CD4-positive, CD25-positive, alpha-beta regulatory T cell (primary cell): ENCODE measurements at regions not wholly inside any gene's neighbourhood (a gene's known extent, or its start where the extent isn't known, plus 50 kb on each side); places are given as distances from the start of the nearest gene placed in this dataset.

ENCODE experiments used
- ATAC-seq, 2 donors: fragments of 150-1000 bp; cut with Tn5 transposase; one replicate each; pipeline ENCODE4 v1.10.0; 2021; ENCODE audit warnings: low read depth in 2 of 2, moderate number of reproducible peaks in 2 of 2, moderate library complexity in 1 of 2
- DNase-seq, 3 donors: peaks; one replicate each; pipeline versions ENCODE4 v3.0.0 to v3.0.0-alpha.2; 2012 to 2022; ENCODE audit warnings: mixed read lengths in 1 of 3
- H3K27ac ChIP-seq: one replicate; pipeline ENCODE4 v1.7.0; 2013; ENCODE audit warnings: mild to moderate bottlenecking, low read length; ENCODE audit not compliant: insufficient read depth, poor library complexity, severe bottlenecking
- H3K27me3 ChIP-seq: one replicate; pipeline ENCODE4 v1.7.0; 2013; ENCODE audit warnings: low read length; ENCODE audit not compliant: control insufficient read depth, insufficient read depth
- H3K36me3 ChIP-seq: one replicate; pipeline ENCODE4 v1.7.0; 2013; ENCODE audit warnings: mild to moderate bottlenecking, low read length, moderate library complexity; ENCODE audit not compliant: control insufficient read depth, insufficient read depth
- H3K4me1 ChIP-seq: 2 replicates; pipeline ENCODE4 v1.7.0; 2013; ENCODE audit warnings: mild to moderate bottlenecking, low read length; ENCODE audit not compliant: insufficient read depth, control insufficient read depth, poor library complexity, severe bottlenecking
- H3K4me3 ChIP-seq: one replicate; pipeline ENCODE4 v1.7.0; 2013; ENCODE audit warnings: low read depth, mild to moderate bottlenecking, low read length, moderate library complexity
- H3K9me3 ChIP-seq, 2 experiments: 1 replicate in 1 of 2; 2 replicates in 1 of 2; pipeline ENCODE4 v1.7.0; 2013; ENCODE audit warnings: low read length in 2 of 2, mild to moderate bottlenecking in 1 of 2, moderate library complexity in 1 of 2; ENCODE audit not compliant: control insufficient read depth in 2 of 2
- H3K27ac Mint-ChIP-seq, 3 donors: one replicate each; pipeline ENCODE4 v1.8.0; 2020 to 2022; ENCODE audit warnings: mild to moderate bottlenecking in 3 of 3, mixed read lengths in 3 of 3, moderate library complexity in 2 of 3
- H3K27me3 Mint-ChIP-seq: one replicate; pipeline ENCODE4 v1.8.0; 2022; ENCODE audit warnings: mild to moderate bottlenecking, mixed read lengths
- H3K36me3 Mint-ChIP-seq: one replicate; pipeline ENCODE4 v1.8.0; 2020; ENCODE audit warnings: mixed read lengths
- H3K4me1 Mint-ChIP-seq, 4 donors: one replicate each; pipeline ENCODE4 v1.8.0; 2020 to 2022; ENCODE audit warnings: mixed read lengths in 4 of 4, mild to moderate bottlenecking in 1 of 4
- H3K4me3 Mint-ChIP-seq, 4 donors: one replicate each; pipeline ENCODE4 v1.8.0; 2020 to 2022; ENCODE audit warnings: mild to moderate bottlenecking in 4 of 4, mixed read lengths in 4 of 4, moderate library complexity in 3 of 4
- H3K9me3 Mint-ChIP-seq, 7 donors: one replicate each; pipeline ENCODE4 v1.8.0; 2020 to 2022; ENCODE audit warnings: mixed read lengths in 7 of 7, mild to moderate bottlenecking in 3 of 7, moderate library complexity in 2 of 7

DNA sequence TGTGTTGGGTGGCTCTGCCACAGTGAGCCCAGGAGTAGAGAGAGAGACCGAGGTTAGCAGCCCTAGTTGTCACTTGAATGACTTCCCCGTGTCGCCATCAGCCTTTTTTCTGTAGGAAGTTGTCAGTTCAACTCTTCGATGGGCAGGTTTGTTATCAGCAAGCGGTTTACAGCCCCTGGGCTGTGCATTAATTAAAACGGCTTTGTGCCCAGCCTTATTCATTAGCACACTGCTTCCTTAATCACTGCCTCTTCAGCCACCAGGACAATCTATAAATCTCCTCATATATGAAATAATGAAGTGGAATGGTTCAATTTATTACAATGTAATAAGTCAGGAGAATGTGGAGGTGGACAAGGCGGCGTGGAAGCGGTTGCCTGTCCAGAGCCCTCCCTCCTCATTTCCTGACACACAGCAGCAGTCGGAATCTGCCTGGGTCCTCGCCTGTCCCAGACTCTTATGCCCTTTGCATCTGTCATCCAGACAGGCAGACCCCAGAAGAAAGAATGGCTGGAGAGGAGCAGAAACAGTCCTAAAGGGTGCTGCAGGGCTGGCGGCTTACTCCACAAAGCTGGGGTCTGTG is 122.4 kb upstream of the OPCML start:
- H3K4me1 ChIP-seq, result no peaks in the 10 kb centered on the region
- Mint-ChIP-seq H3K4me1 (no peaks in the 10 kb centered on the region), H3K27ac (no peak overlapping the region), H3K9me3 (peaks cover 0 to 7% (median 0%) of the 10 kb centered on the region in 7 donors), H3K27me3 (no peaks in the 10 kb centered on the region), H3K4me3 (no peak overlapping the region), H3K36me3 (no peaks in the 10 kb centered on the region)
- DNase-seq (no peak), ATAC-seq (no peak)
- H3K36me3 ChIP-seq, result no peaks in the 10 kb centered on the region
- H3K9me3 ChIP-seq, result no peaks in the 10 kb centered on the region
- no peak overlapping the region for H3K27ac ChIP-seq
- no peak overlapping the region for H3K4me3 ChIP-seq
- no peaks in the 10 kb centered on the region for H3K27me3 ChIP-seq

DNA sequence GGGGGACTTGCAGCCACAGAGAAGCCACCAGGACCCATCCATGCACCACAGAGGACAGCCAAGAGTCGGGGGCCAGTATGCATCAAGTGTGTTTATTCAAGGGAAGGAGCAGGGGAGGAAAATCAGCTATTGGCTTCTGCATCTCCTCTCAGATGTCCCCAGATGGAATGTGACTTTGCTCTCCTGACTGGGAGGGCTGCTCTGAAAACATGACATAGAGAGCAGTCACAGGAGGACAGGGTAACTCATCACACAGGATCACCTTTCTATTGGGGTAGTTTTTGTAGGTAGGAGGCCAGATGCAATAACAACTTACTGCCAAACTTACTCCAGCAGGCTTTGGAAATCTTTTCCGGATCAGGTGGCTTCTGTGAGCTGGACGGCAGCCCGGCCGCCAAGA is 121.0 kb upstream of the OPCML start:
- ATAC-seq (no peak), DNase-seq (no peak)
- H3K4me1 Mint-ChIP-seq, result no peaks in the 10 kb centered on the region
- H3K36me3 ChIP-seq, result no peaks in the 10 kb centered on the region
- H3K27me3 ChIP-seq, result no peaks in the 10 kb centered on the region
- H3K27me3 Mint-ChIP-seq, result no peaks in the 10 kb centered on the region
- no peak overlapping the region for H3K27ac ChIP-seq
- no peak overlapping the region for H3K4me3 Mint-ChIP-seq
- peak overlapping the region in 1 of 3 donors; percentile 33 for H3K27ac Mint-ChIP-seq
- no peak overlapping the region for H3K4me3 ChIP-seq
- H3K9me3 ChIP-seq, result no peaks in the 10 kb centered on the region
- H3K36me3 Mint-ChIP-seq, result no peaks in the 10 kb centered on the region
- no peaks in the 10 kb centered on the region for H3K4me1 ChIP-seq
- peaks cover 0 to 7% (median 0%) of the 10 kb centered on the region in 7 donors for H3K9me3 Mint-ChIP-seq

DNA sequence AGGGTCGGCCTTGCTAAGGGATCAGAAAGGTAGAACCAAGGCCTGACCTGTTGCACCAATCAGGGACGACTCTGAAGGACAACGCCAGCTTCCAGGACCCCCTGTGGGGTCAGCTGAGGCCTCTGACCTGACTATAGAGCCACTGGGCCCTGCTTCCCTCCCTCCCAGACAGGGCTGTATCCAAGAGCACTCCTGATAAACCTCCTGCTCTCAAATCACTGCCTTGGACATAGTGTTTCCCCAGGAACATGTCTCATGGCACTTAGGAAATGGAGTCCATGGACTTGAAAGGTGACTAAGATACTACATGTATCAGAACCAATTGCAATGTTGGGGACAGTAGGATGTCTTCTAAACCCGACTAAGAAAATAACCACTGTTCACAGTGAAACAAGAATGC is 117.8 kb upstream of the OPCML start:
- DNase-seq, result no peak
- no peaks in the 10 kb centered on the region for H3K27me3 Mint-ChIP-seq
- no peaks in the 10 kb centered on the region for H3K36me3 Mint-ChIP-seq
- H3K36me3 ChIP-seq, result no peaks in the 10 kb centered on the region
- no peaks in the 10 kb centered on the region for H3K9me3 ChIP-seq
- H3K4me3 ChIP-seq, result no peak overlapping the region
- no peaks in the 10 kb centered on the region for H3K4me1 Mint-ChIP-seq
- H3K27ac ChIP-seq, result no peak overlapping the region
- ATAC-seq, result no peak
- no peaks in the 10 kb centered on the region for H3K27me3 ChIP-seq
- H3K27ac Mint-ChIP-seq, result no peak overlapping the region
- no peaks in the 10 kb centered on the region for H3K4me1 ChIP-seq
- H3K9me3 Mint-ChIP-seq, result peaks cover 0 to 9% (median 0%) of the 10 kb centered on the region in 7 donors
- H3K4me3 Mint-ChIP-seq, result no peak overlapping the region

DNA sequence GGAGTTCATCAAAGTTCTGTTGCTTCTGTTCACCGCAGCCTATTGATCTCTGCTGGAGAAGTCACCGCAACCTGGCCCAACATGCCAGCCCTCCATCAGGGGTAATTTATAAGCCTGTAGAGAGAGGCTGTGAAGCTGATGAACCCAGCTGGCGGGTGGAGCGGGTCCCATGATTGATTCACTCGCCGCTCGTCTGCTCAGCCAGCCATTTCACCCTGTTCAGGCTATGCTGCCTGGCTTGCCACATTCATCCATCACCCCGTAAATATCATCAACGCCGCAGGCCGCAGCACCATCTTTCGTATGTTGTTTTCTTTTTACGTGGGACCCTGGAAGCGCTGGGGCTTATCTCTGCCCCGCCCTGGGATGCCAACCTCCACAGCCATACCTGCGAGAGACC is 116.7 kb upstream of the OPCML start:
- DNase-seq, result no peak
- Histone ChIP-seq H3K4me1 (no peaks in the 10 kb centered on the region), H3K9me3 (no peaks in the 10 kb centered on the region), H3K4me3 (no peak overlapping the region), H3K27me3 (no peaks in the 10 kb centered on the region), H3K27ac (no peak overlapping the region), H3K36me3 (no peaks in the 10 kb centered on the region)
- ATAC-seq, result no peak
- Mint-ChIP-seq H3K9me3 (peaks cover 0 to 9% (median 0%) of the 10 kb centered on the region in 7 donors), H3K27me3 (no peaks in the 10 kb centered on the region), H3K36me3 (no peaks in the 10 kb centered on the region), H3K27ac (no peak overlapping the region), H3K4me1 (no peaks in the 10 kb centered on the region), H3K4me3 (no peak overlapping the region)

DNA sequence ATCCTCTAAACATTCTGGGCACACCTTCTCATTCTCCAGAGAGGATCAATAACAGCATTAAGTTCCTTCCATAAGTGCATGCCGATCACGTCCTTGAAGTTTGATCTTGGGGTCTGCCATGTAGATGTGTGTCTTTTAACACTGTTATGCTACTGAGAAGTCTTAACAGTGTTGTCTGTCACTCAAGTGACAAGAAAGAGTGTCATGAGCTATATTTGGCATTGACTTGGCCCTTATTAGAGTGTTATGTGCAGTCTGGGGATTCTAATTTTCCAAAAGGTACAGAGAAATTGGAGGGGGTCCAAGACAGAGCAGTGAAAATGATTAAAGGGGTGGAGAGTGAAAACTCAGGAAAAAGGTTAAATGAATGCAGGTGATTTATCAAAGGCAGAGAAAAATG is 107.1 kb upstream of the OPCML start:
- Histone ChIP-seq H3K27ac (no peak overlapping the region), H3K27me3 (no peaks in the 10 kb centered on the region), H3K4me1 (no peaks in the 10 kb centered on the region), H3K4me3 (no peak overlapping the region), H3K36me3 (no peaks in the 10 kb centered on the region), H3K9me3 (no peaks in the 10 kb centered on the region)
- H3K4me3 Mint-ChIP-seq, result no peak overlapping the region
- no peak for DNase-seq
- peaks cover 0 to 5% (median 0%) of the 10 kb centered on the region in 7 donors for H3K9me3 Mint-ChIP-seq
- no peak overlapping the region for H3K27ac Mint-ChIP-seq
- no peak for ATAC-seq
- H3K4me1 Mint-ChIP-seq, result no peaks in the 10 kb centered on the region
- no peaks in the 10 kb centered on the region for H3K27me3 Mint-ChIP-seq
- H3K36me3 Mint-ChIP-seq, result no peaks in the 10 kb centered on the region

- H3K4me1 ChIP-seq, result no peaks in the 10 kb centered on the region
- no peaks in the 10 kb centered on the region for H3K36me3 ChIP-seq
- no peak overlapping the region for H3K4me3 ChIP-seq
- H3K36me3 Mint-ChIP-seq, result no peaks in the 10 kb centered on the region
- ATAC-seq (no peak), DNase-seq (no peak)
- no peaks in the 10 kb centered on the region for H3K4me1 Mint-ChIP-seq
- H3K27ac ChIP-seq, result no peak overlapping the region
- no peak overlapping the region for H3K27ac Mint-ChIP-seq
- no peaks in the 10 kb centered on the region for H3K27me3 Mint-ChIP-seq
- H3K4me3 Mint-ChIP-seq, result no peak overlapping the region
- H3K9me3 Mint-ChIP-seq, result peaks cover 0 to 6% (median 0%) of the 10 kb centered on the region in 7 donors
- H3K27me3 ChIP-seq, result no peaks in the 10 kb centered on the region
- no peaks in the 10 kb centered on the region for H3K9me3 ChIP-seq
Observed at GRCh38 chr11:133638921-133639320, 106.6 kb upstream of the OPCML start.

GRCh38 chr11:133636711-133637355 is 104.5 kb upstream of the OPCML start:
- peaks cover 0 to 9% (median 0%) of the 10 kb centered on the region in 7 donors for H3K9me3 Mint-ChIP-seq
- Histone ChIP-seq H3K36me3 (no peaks in the 10 kb centered on the region), H3K4me3 (no peak overlapping the region), H3K4me1 (no peaks in the 10 kb centered on the region), H3K27me3 (no peaks in the 10 kb centered on the region), H3K9me3 (no peaks in the 10 kb centered on the region), H3K27ac (no peak overlapping the region)
- ATAC-seq, result no peak
- H3K36me3 Mint-ChIP-seq, result no peaks in the 10 kb centered on the region
- no peaks in the 10 kb centered on the region for H3K4me1 Mint-ChIP-seq
- no peak overlapping the region for H3K4me3 Mint-ChIP-seq
- DNase-seq, result no peak
- no peaks in the 10 kb centered on the region for H3K27me3 Mint-ChIP-seq
- no peak overlapping the region for H3K27ac Mint-ChIP-seq

- Mint-ChIP-seq H3K27ac (no peak overlapping the region), H3K9me3 (peaks cover 0 to 7% (median 0%) of the 10 kb centered on the region in 7 donors), H3K27me3 (no peaks in the 10 kb centered on the region), H3K4me1 (no peaks in the 10 kb centered on the region), H3K36me3 (no peaks in the 10 kb centered on the region), H3K4me3 (no peak overlapping the region)
- H3K36me3 ChIP-seq, result no peaks in the 10 kb centered on the region
- no peak overlapping the region for H3K4me3 ChIP-seq
- no peak overlapping the region for H3K27ac ChIP-seq
- H3K4me1 ChIP-seq, result no peaks in the 10 kb centered on the region
- H3K9me3 ChIP-seq, result no peaks in the 10 kb centered on the region
- no peak for DNase-seq
- H3K27me3 ChIP-seq, result no peaks in the 10 kb centered on the region
- no peak for ATAC-seq
Observed at GRCh38 chr11:133635244-133635739, 103.0 kb upstream of the OPCML start.
